ENCODE measurements at regions not wholly inside any gene's neighbourhood (a gene's known extent, or its start where the extent isn't known, plus 50 kb on each side); places are given as distances from the start of the nearest gene placed in this dataset.

GRCh38 chr13:104645786-104646185 lies 1579.6 kb upstream of the SLC10A2 start:
- WGBS, 2 donors, result 94 to 96% methylated on average over 4 of the region's 4 CpGs
- no peaks in the 10 kb centered on the region for H3K9me3 ChIP-seq
- H3K36me3 ChIP-seq, result no peaks in the 10 kb centered on the region
- H3K27me3 ChIP-seq, result no peaks in the 10 kb centered on the region
- intact Hi-C loops (cut with DNase I), result no loop called here
- TF ChIP-seq POLR2A (IDR thresholded peaks at IDR 0.05) (no peak), CTCF (IDR thresholded peaks at IDR 0.05) (no peak)
- H3K4me3 ChIP-seq (replicated peaks in 1 of 3), result no peak overlapping the region
- no peaks in the 10 kb centered on the region for H3K4me1 ChIP-seq
- H3K27ac ChIP-seq, result no peak overlapping the region
- DNase-seq, result no peak

GRCh38 chr13:104641309-104641708 lies 1575.1 kb upstream of the SLC10A2 start:
- DNase-seq, result no peak
- 72 to 78% methylated on average over 5 of the region's 5 CpGs for WGBS, 2 donors
- Histone ChIP-seq H3K4me3 (replicated peaks in 1 of 3) (no peak overlapping the region), H3K9me3 (no peaks in the 10 kb centered on the region), H3K36me3 (no peaks in the 10 kb centered on the region), H3K4me1 (no peaks in the 10 kb centered on the region), H3K27me3 (no peaks in the 10 kb centered on the region), H3K27ac (no peak overlapping the region)
- intact Hi-C loops (cut with DNase I), result no loop called here
- no peak for TF ChIP-seq POLR2A (IDR thresholded peaks at IDR 0.05)
- no peak for TF ChIP-seq CTCF (IDR thresholded peaks at IDR 0.05)

GRCh38 chr13:104635879-104636278 lies 1569.7 kb upstream of the SLC10A2 start:
- Histone ChIP-seq H3K4me1 (no peaks in the 10 kb centered on the region), H3K9me3 (no peaks in the 10 kb centered on the region), H3K4me3 (replicated peaks in 1 of 3) (no peak overlapping the region), H3K27ac (no peak overlapping the region), H3K36me3 (no peaks in the 10 kb centered on the region), H3K27me3 (no peaks in the 10 kb centered on the region)
- intact Hi-C loops (cut with DNase I), result no loop called here
- DNase-seq, result no peak
- TF ChIP-seq POLR2A (IDR thresholded peaks at IDR 0.05), result no peak
- TF ChIP-seq CTCF (IDR thresholded peaks at IDR 0.05), result no peak
- WGBS, 2 donors, result 74 to 78% methylated on average over 5 of the region's 5 CpGs

GRCh38 chr13:104634016-104634415 lies 1567.8 kb upstream of the SLC10A2 start:
- H3K27ac ChIP-seq, result no peak overlapping the region
- no peaks in the 10 kb centered on the region for H3K9me3 ChIP-seq
- WGBS, 2 donors, result 90 to 95% methylated on average over 2 of the region's 2 CpGs
- H3K4me1 ChIP-seq, result no peaks in the 10 kb centered on the region
- no peak overlapping the region for H3K4me3 ChIP-seq (replicated peaks in 1 of 3)
- intact Hi-C loops (cut with DNase I), result no loop called here
- TF ChIP-seq POLR2A (IDR thresholded peaks at IDR 0.05), result no peak
- no peak for TF ChIP-seq CTCF (IDR thresholded peaks at IDR 0.05)
- DNase-seq, result no peak
- no peaks in the 10 kb centered on the region for H3K36me3 ChIP-seq
- no peaks in the 10 kb centered on the region for H3K27me3 ChIP-seq

DNA sequence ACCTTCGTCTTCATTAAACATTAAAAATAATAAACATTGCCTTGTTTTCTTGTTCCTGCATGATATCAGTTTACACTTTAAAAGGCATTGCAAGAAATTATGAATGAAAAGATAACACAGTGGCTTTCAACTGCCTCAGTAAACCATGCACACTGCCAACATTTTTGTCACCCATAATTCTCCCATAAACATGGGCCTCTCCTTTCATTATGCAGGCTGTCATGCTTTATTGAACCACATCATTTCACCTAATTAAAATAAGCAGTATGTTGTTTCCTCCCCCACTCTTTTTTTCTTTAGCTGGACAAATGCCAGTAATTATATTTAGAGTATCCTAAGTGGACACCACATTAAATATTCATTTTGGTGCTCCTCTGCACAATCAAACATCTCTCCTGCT lies 1566.5 kb upstream of the SLC10A2 start:
- Histone ChIP-seq H3K27me3 (no peaks in the 10 kb centered on the region), H3K36me3 (no peaks in the 10 kb centered on the region), H3K27ac (no peak overlapping the region), H3K9me3 (no peaks in the 10 kb centered on the region), H3K4me3 (replicated peaks in 1 of 3) (no peak overlapping the region), H3K4me1 (no peaks in the 10 kb centered on the region)
- TF ChIP-seq POLR2A (IDR thresholded peaks at IDR 0.05) (no peak), CTCF (IDR thresholded peaks at IDR 0.05) (no peak)
- DNase-seq, result no peak
- WGBS, 2 donors, result 85 to 94% methylated on average over 1 of the region's 1 CpG
- intact Hi-C loops (cut with DNase I), result no loop called here

All from thyroid gland (tissue), 4 donors.